HG03571 (cell line): ENCODE measurements at regions not wholly inside any gene's neighbourhood (a gene's known extent, or its start where the extent isn't known, plus 50 kb on each side); places are given as distances from the start of the nearest gene placed in this dataset.

ENCODE experiments used
- ATAC-seq: cut with Tn5 transposase; IDR thresholded peaks from one replicate; pipeline ENCODE4 v1.9.1; 2021; ENCODE audit not compliant: unreplicated experiment

- ATAC-seq: no peak
These were observed 72.0 kb upstream of the RAI14 start for GRCh38 chr5:34584165-34584564.

- ATAC-seq: no peak
These were observed 70.5 kb upstream of the RAI14 start for GRCh38 chr5:34585601-34586104.

GRCh38 chr5:34586117-34586885 lies 69.8 kb upstream of the RAI14 start:
- ATAC-seq: no peak

GRCh38 chr5:34587355-34588241 lies 68.5 kb upstream of the RAI14 start:
- ATAC-seq: no peak

GRCh38 chr5:34589832-34590231 lies 66.3 kb upstream of the RAI14 start:
- ATAC-seq: no peak

- no peak for ATAC-seq
These were observed 64.4 kb upstream of the RAI14 start for GRCh38 chr5:34591723-34592122.

- ATAC-seq: no peak
These were observed 58.8 kb upstream of the RAI14 start for GRCh38 chr5:34597034-34598027.

- no peak for ATAC-seq
These were observed 57.8 kb upstream of the RAI14 start for GRCh38 chr5:34598177-34598794.

GRCh38 chr5:34599471-34600117 lies 56.5 kb upstream of the RAI14 start:
- ATAC-seq: no peak

- ATAC-seq: no peak
These were observed 56.0 kb upstream of the RAI14 start for GRCh38 chr5:34600118-34600493.

- no peak for ATAC-seq
These were observed 52.8 kb upstream of the RAI14 start for GRCh38 chr5:34603378-34603777.

GRCh38 chr5:34604119-34604675 lies 51.9 kb upstream of the RAI14 start:
- no peak for ATAC-seq

GRCh38 chr5:34606101-34606500 lies 50.0 kb upstream of the RAI14 start:
- no peak for ATAC-seq
